ENCODE measurements at regions not wholly inside any gene's neighbourhood (a gene's known extent, or its start where the extent isn't known, plus 50 kb on each side); places are given as distances from the start of the nearest gene placed in this dataset.

DNA sequence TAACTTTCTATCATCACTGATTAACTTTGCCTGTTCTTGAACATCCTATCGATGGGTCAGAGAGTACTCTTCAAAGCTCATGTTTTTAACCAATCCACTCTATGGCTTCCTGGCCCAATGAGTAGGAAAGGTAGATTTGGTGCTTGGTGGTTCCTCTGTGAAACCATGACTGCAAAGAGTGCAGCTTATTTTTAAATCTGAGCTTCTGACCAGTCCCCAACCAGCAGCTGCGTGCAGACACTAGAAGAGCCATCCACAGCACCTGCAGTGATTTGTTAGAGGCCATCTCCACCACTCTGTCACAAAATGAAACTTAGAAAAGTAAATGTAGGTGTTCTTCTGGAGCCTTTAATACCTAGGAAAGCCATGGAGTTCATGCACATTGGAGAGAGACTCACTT is 107.3 kb upstream of the WWC1 start:
- no peak for FAIRE-seq

DNA sequence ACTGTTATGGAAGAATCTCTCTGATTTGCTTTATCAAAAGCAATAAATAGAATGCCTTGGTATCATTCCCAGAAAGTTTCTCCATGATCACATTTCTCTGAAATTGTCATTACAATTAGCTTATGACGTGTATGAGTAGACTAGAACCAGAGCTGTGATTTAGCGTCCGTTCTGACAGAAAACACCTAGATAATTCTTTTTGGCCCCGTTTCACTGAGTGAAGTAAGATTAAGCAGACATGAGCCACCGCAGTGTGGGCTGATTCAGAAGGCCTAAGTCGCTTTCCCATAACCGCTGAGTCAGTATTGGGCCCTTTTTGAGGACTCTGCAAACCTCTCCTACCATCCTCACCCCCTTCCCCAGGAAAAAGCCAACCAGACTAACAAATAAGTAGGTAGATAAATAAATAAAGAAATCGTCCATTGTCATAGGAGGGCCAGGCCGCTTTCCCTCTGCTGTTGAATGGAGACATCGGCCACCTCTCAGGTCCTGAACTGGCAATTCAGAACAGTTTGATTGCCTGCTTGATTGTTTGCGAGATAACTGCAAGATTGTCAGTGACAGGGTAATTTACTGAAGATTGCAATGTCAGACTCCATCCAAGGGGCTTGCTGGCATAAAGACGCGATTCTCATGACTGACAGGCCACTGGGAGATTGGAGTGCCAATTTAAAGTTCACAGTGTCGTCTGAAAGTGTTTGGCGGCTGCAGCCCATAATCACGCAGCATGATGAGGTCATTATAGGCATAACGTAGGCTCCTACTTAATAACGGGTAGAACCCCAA is 105.0 kb upstream of the WWC1 start:
- Histone ChIP-seq H4K20me1 (ENCODE audit: control insufficient read depth, extremely low read depth, insufficient read depth, low read length) (no peaks in the 10 kb centered on the region), H3K4me1 (ENCODE audit: control insufficient read depth, extremely low read depth, insufficient read depth, low read length) (no peaks in the 10 kb centered on the region), H3K27ac (ENCODE audit: control insufficient read depth, insufficient read depth, low read length) (no peak overlapping the region), H3K79me2 (ENCODE audit: control insufficient read depth, insufficient read depth, low read length) (no peaks in the 10 kb centered on the region), H3K9me3 (ENCODE audit: control insufficient read depth, low read depth, low read length) (no peaks in the 10 kb centered on the region), H2AFZ (ENCODE audit: control insufficient read depth, low read length) (no peak overlapping the region), H3K4me2 (ENCODE audit: control insufficient read depth, extremely low read depth, insufficient read depth, low read depth, low read length) (no peak overlapping the region), H3K36me3 (ENCODE audit: control insufficient read depth in 2 of 2, extremely low read depth in 1 of 2, insufficient read depth in 2 of 2, low read length in 2 of 2) (peaks cover 11 to 16% of the 10 kb centered on the region in 2 experiments), H3K9ac (ENCODE audit: control insufficient read depth, extremely low read depth, insufficient read depth, low read length) (no peak overlapping the region), H3K27me3 (ENCODE audit: control insufficient read depth, extremely low read depth, insufficient read depth, low read length) (no peaks in the 10 kb centered on the region), H3K4me3 (ENCODE audit: control insufficient read depth in 2 of 3, extremely low read depth in 1 of 3, insufficient read depth in 2 of 3, low read depth in 1 of 3, low read length in 3 of 3) (no peak overlapping the region), H3K9me1 (ENCODE audit: control insufficient read depth, extremely low read depth, insufficient read depth, low read length) (no peaks in the 10 kb centered on the region)
- no peak for FAIRE-seq
- no peak for DNase-seq (ENCODE audit: low read depth, low spot score)
- dilution Hi-C loops (cut with MboI; ENCODE audit: extremely low pct_ligation_motif_present, low sequenced_read_pairs) = no loop called here
- TF ChIP-seq, protein P1, sequence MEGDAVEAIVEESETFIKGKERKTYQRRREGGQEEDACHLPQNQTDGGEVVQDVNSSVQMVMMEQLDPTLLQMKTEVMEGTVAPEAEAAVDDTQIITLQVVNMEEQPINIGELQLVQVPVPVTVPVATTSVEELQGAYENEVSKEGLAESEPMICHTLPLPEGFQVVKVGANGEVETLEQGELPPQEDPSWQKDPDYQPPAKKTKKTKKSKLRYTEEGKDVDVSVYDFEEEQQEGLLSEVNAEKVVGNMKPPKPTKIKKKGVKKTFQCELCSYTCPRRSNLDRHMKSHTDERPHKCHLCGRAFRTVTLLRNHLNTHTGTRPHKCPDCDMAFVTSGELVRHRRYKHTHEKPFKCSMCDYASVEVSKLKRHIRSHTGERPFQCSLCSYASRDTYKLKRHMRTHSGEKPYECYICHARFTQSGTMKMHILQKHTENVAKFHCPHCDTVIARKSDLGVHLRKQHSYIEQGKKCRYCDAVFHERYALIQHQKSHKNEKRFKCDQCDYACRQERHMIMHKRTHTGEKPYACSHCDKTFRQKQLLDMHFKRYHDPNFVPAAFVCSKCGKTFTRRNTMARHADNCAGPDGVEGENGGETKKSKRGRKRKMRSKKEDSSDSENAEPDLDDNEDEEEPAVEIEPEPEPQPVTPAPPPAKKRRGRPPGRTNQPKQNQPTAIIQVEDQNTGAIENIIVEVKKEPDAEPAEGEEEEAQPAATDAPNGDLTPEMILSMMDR (optimal IDR thresholded peaks at IDR 0.05 in 1 of 3, IDR thresholded peaks at IDR 0.05 in 1 of 3, conservative IDR thresholded peaks at IDR 0.05 in 1 of 3; ENCODE audit: extremely low read depth in 1 of 3, insufficient read depth in 2 of 3, low read length in 3 of 3) = no peak
- TF ChIP-seq EZH2 (IDR thresholded peaks at IDR 0.05; ENCODE audit: low read length) = no peak

More for the DNA sequence above, 107.3 kb upstream of the WWC1 start:
- peaks cover 3 to 12% of the 10 kb centered on the region in 2 experiments for H3K36me3 ChIP-seq (ENCODE audit: control insufficient read depth in 2 of 2, extremely low read depth in 1 of 2, insufficient read depth in 2 of 2, low read length in 2 of 2)
- H4K20me1 ChIP-seq (ENCODE audit: control insufficient read depth, extremely low read depth, insufficient read depth, low read length) = no peaks in the 10 kb centered on the region
- H2AFZ ChIP-seq (ENCODE audit: control insufficient read depth, low read length) = no peak overlapping the region
- dilution Hi-C loops (cut with MboI; ENCODE audit: extremely low pct_ligation_motif_present, low sequenced_read_pairs) = no loop called here
- H3K27me3 ChIP-seq (ENCODE audit: control insufficient read depth, extremely low read depth, insufficient read depth, low read length) = no peaks in the 10 kb centered on the region
- no peaks in the 10 kb centered on the region for H3K79me2 ChIP-seq (ENCODE audit: control insufficient read depth, insufficient read depth, low read length)
- H3K9ac ChIP-seq (ENCODE audit: control insufficient read depth, extremely low read depth, insufficient read depth, low read length) = no peak overlapping the region
- H3K4me1 ChIP-seq (ENCODE audit: control insufficient read depth, extremely low read depth, insufficient read depth, low read length) = no peaks in the 10 kb centered on the region
- TF ChIP-seq EZH2 (IDR thresholded peaks at IDR 0.05; ENCODE audit: low read length) = no peak
- TF ChIP-seq, protein P1 (optimal IDR thresholded peaks at IDR 0.05 in 1 of 3, IDR thresholded peaks at IDR 0.05 in 1 of 3, conservative IDR thresholded peaks at IDR 0.05 in 1 of 3; ENCODE audit: extremely low read depth in 1 of 3, insufficient read depth in 2 of 3, low read length in 3 of 3) = no peak
- no peak overlapping the region for H3K4me3 ChIP-seq (ENCODE audit: control insufficient read depth in 2 of 3, extremely low read depth in 1 of 3, insufficient read depth in 2 of 3, low read depth in 1 of 3, low read length in 3 of 3)
- H3K9me1 ChIP-seq (ENCODE audit: control insufficient read depth, extremely low read depth, insufficient read depth, low read length) = no peaks in the 10 kb centered on the region
- no peak for DNase-seq (ENCODE audit: low read depth, low spot score)
- no peak overlapping the region for H3K4me2 ChIP-seq (ENCODE audit: control insufficient read depth, extremely low read depth, insufficient read depth, low read depth, low read length)
- no peak overlapping the region for H3K27ac ChIP-seq (ENCODE audit: control insufficient read depth, insufficient read depth, low read length)
- H3K9me3 ChIP-seq (ENCODE audit: control insufficient read depth, low read depth, low read length) = no peaks in the 10 kb centered on the region

Data from keratinocyte (primary cell).